GM12878 (cell line): ENCODE measurements at regions not wholly inside any gene's neighbourhood (a gene's known extent, or its start where the extent isn't known, plus 50 kb on each side); places are given as distances from the start of the nearest gene placed in this dataset.

Experiments
- ATF3 ChIP-seq: IDR thresholded peaks from 2 replicates; pipeline ENCODE4 v1.6.1; 2011; ENCODE audit warnings: low read depth, mild to moderate bottlenecking, low read length, moderate library complexity, borderline replicate concordance; ENCODE audit errors: extremely low read depth
- CBX5 ChIP-seq: sonication (generic); IDR thresholded peaks from 2 replicates; pipeline ENCODE4 v1.6.1; 2016; ENCODE audit warnings: low read depth, moderate library complexity, mild to moderate bottlenecking, inconsistent platforms
- CREM ChIP-seq: IDR thresholded peaks from 2 replicates; pipeline ENCODE4 v1.6.1; 2014; ENCODE audit warnings: antibody characterized with exemption, low read depth
- EZH2 ChIP-seq: IDR thresholded peaks from 2 replicates; pipeline ENCODE4 v1.6.1; 2012; ENCODE audit warnings: low read depth, mild to moderate bottlenecking, control low read depth, inconsistent platforms, low read length, borderline replicate concordance; ENCODE audit not compliant: control insufficient read depth
- FOXK2 ChIP-seq: fragments of 450-650 bp; IDR thresholded peaks from 2 replicates; pipeline ENCODE4 v1.6.1; 2017; ENCODE audit warnings: mild to moderate bottlenecking, moderate library complexity
- FOXM1 ChIP-seq: IDR thresholded peaks from 2 replicates; pipeline ENCODE4 v1.6.1; 2012; ENCODE audit warnings: low read depth, mild to moderate bottlenecking, inconsistent platforms, low read length, moderate library complexity
- HDGF ChIP-seq: fragments of 450-650 bp; IDR thresholded peaks from 2 replicates; pipeline ENCODE4 v1.6.1; 2016; ENCODE audit warnings: antibody characterized with exemption
- IRF4 ChIP-seq: IDR thresholded peaks from 2 replicates; pipeline ENCODE4 v1.6.1; 2011; ENCODE audit warnings: low read depth, low read length
- MAX ChIP-seq: IDR thresholded peaks from 2 replicates; pipeline ENCODE4 v1.6.1; 2012; ENCODE audit warnings: low read depth, low read length, improper control_type of control experiment
- MEF2A ChIP-seq: IDR thresholded peaks from 2 replicates; pipeline ENCODE4 v1.6.1; 2011; ENCODE audit warnings: low read depth, mild to moderate bottlenecking, low read length, moderate library complexity; ENCODE audit not compliant: insufficient read depth
- MEF2B ChIP-seq: fragments of 450-650 bp; IDR thresholded peaks from 2 replicates; pipeline ENCODE4 v1.6.1; 2018; ENCODE audit warnings: mild to moderate bottlenecking, moderate library complexity; ENCODE audit not compliant: partially characterized antibody, poor library complexity, severe bottlenecking
- MXI1 ChIP-seq: fragments of 150-350 bp; IDR thresholded peaks from 2 replicates; pipeline ENCODE4 v1.6.1; 2011; ENCODE audit warnings: low read depth, mild to moderate bottlenecking, inconsistent platforms, low read length, improper control_type of control experiment
- NFIC ChIP-seq: IDR thresholded peaks from 2 replicates; pipeline ENCODE4 v1.6.1; 2012; ENCODE audit warnings: low read depth, mild to moderate bottlenecking, inconsistent platforms, low read length, moderate library complexity
- NFYB ChIP-seq: IDR thresholded peaks from 2 replicates; pipeline ENCODE4 v1.6.1; 2011; ENCODE audit warnings: low read depth, mild to moderate bottlenecking, low read length, improper control_type of control experiment, moderate library complexity; ENCODE audit not compliant: insufficient read depth
- PBX3 ChIP-seq: IDR thresholded peaks from 2 replicates; pipeline ENCODE4 v1.6.1; 2011; ENCODE audit warnings: mild to moderate bottlenecking, low read depth, low read length, moderate library complexity; ENCODE audit not compliant: insufficient replicate concordance
- PML ChIP-seq: IDR thresholded peaks from 2 replicates; pipeline ENCODE4 v1.6.1; 2012; ENCODE audit warnings: low read length, inconsistent platforms
- RB1 ChIP-seq: fragments of 450-650 bp; formaldehyde crosslinking; IDR thresholded peaks from 2 replicates; pipeline ENCODE4 v1.6.1; 2017; ENCODE audit warnings: mild to moderate bottlenecking, borderline replicate concordance
- RELB ChIP-seq: fragments of 450-650 bp; IDR thresholded peaks from 2 replicates; pipeline ENCODE4 v1.6.1; 2017; ENCODE audit warnings: low read depth, mild to moderate bottlenecking, moderate library complexity
- SRF ChIP-seq, 2 experiments: IDR thresholded peaks; 2 replicates each; pipeline ENCODE4 v1.6.1; 2011; ENCODE audit warnings: low read depth in 2 of 2, low read length in 2 of 2, mild to moderate bottlenecking in 1 of 2, moderate library complexity in 1 of 2
- STAT3 ChIP-seq: IDR thresholded peaks from 2 replicates; pipeline ENCODE4 v1.6.1; 2011; ENCODE audit warnings: low read depth, low read length, improper control_type of control experiment
- USF2 ChIP-seq: IDR thresholded peaks from 2 replicates; pipeline ENCODE4 v1.6.1; 2011; ENCODE audit warnings: low read depth, low read length, improper control_type of control experiment, borderline replicate concordance
- ZBED1 ChIP-seq: IDR thresholded peaks from 2 replicates; pipeline ENCODE4 v1.6.1; 2016; ENCODE audit warnings: borderline replicate concordance
- ZNF207 ChIP-seq: fragments of 450-650 bp; IDR thresholded peaks from 2 replicates; pipeline ENCODE4 v1.6.1; 2014; ENCODE audit warnings: antibody characterized with exemption, mild to moderate bottlenecking, borderline replicate concordance
- ZNF274 ChIP-seq: IDR thresholded peaks from one replicate; pipeline ENCODE4 v1.8.0; 2011; ENCODE audit not compliant: insufficient read length, insufficient read depth
- ZSCAN29 ChIP-seq: fragments of 450-650 bp; IDR thresholded peaks from 2 replicates; pipeline ENCODE4 v1.6.1; 2017; ENCODE audit warnings: mild to moderate bottlenecking, moderate library complexity
- TF ChIP-seq, protein P1 (sequence below): fragments of 450-650 bp; IDR thresholded peaks from 2 replicates; pipeline ENCODE4 v1.6.1; 2016; ENCODE audit warnings: mild to moderate bottlenecking

DNA sequence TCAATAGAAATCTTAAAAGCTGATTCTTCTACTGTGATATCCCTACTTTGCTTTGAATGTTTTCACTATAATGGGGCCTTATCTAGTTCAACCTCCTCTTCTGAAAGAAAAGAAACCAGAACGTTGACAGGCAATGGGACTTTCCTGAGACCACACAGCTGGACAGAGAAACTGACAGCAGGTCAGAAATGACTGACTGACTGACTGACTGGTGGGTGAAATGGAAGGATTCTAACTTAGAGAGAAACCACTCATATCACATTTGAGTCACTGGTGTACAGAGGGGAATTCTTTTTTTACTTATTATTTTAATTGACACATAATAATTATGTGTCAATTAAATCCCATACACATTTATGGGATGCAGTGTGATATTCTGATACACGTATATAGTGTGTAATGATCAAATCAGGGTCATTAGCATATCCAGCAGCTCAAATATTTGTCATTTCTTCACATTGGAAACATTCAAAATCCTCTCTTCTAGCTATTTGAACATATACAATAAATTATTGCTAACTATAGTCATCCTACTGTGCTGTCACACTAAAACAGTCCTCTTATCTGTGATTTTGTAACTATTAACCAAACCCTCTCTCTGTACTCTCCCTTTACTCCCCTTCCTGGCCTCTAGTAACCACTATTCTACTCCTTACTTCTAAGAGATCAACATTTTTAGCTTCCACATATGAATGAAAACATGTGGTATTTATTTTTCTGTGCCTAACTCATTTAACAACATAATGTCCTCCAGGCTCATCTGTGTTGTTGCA lies 64.8 kb upstream of the NRSN1 start (continued):
- no peak for TF ChIP-seq ZNF274
- no peak for TF ChIP-seq PML
- TF ChIP-seq EZH2 = no peak
- no peak for TF ChIP-seq MAX
- TF ChIP-seq ATF3 = no peak
- peak; percentile 87 for TF ChIP-seq CREM
- TF ChIP-seq IRF4 = peak; percentile 92
- TF ChIP-seq, protein P1, sequence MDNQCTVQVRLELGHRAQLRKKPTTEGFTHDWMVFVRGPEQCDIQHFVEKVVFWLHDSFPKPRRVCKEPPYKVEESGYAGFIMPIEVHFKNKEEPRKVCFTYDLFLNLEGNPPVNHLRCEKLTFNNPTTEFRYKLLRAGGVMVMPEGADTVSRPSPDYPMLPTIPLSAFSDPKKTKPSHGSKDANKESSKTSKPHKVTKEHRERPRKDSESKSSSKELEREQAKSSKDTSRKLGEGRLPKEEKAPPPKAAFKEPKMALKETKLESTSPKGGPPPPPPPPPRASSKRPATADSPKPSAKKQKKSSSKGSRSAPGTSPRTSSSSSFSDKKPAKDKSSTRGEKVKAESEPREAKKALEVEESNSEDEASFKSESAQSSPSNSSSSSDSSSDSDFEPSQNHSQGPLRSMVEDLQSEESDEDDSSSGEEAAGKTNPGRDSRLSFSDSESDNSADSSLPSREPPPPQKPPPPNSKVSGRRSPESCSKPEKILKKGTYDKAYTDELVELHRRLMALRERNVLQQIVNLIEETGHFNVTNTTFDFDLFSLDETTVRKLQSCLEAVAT = no peak
- no peak for TF ChIP-seq ZBED1
- TF ChIP-seq NFIC = peak; percentile 97
- peak; percentile 88 for TF ChIP-seq PBX3
- no peak for TF ChIP-seq FOXK2
- TF ChIP-seq STAT3 = no peak
- no peak for TF ChIP-seq MXI1
- TF ChIP-seq NFYB = no peak
- no peak for TF ChIP-seq RB1
- no peak for TF ChIP-seq USF2
- no peak for TF ChIP-seq MEF2B
- no peak for TF ChIP-seq SRF (IDR thresholded peaks at IDR 0.05; ENCODE audit: low read depth in 2 of 2, low read length in 2 of 2)
- no peak for TF ChIP-seq HDGF
- TF ChIP-seq CBX5 = no peak
- TF ChIP-seq ZSCAN29 = no peak
- no peak for TF ChIP-seq ZNF207
- peak; percentile 96 for TF ChIP-seq RELB
- 0 out of 2 replicates have a peak, but pooled peaks have one; percentile 60 for TF ChIP-seq MEF2A
- peak; percentile 94 for TF ChIP-seq FOXM1
